ENCODE measurements at regions not wholly inside any gene's neighbourhood (a gene's known extent, or its start where the extent isn't known, plus 50 kb on each side); places are given as distances from the start of the nearest gene placed in this dataset.

DNA sequence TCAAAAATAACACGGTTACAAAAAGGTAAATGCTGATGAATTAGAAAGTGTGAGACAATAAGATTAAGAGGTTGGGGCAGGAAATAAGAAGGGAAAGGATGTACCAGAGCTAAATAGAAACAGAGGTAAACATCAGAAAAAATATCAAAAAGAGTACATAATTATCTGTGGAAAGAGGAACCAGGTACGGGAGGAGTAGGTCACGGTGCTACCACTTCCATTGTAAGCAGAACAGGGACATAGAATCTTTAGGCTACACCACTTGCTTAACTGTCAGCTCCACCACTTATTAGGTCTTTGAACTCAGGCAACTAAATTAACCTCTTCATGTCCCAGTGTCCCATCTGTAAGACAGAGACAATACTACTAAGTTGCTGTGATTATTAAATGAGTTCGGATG is 350.3 kb downstream of the LRATD1 start:
- TF ChIP-seq, protein P1, sequence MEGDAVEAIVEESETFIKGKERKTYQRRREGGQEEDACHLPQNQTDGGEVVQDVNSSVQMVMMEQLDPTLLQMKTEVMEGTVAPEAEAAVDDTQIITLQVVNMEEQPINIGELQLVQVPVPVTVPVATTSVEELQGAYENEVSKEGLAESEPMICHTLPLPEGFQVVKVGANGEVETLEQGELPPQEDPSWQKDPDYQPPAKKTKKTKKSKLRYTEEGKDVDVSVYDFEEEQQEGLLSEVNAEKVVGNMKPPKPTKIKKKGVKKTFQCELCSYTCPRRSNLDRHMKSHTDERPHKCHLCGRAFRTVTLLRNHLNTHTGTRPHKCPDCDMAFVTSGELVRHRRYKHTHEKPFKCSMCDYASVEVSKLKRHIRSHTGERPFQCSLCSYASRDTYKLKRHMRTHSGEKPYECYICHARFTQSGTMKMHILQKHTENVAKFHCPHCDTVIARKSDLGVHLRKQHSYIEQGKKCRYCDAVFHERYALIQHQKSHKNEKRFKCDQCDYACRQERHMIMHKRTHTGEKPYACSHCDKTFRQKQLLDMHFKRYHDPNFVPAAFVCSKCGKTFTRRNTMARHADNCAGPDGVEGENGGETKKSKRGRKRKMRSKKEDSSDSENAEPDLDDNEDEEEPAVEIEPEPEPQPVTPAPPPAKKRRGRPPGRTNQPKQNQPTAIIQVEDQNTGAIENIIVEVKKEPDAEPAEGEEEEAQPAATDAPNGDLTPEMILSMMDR (IDR thresholded peaks at IDR 0.05 in 8 of 11, conservative IDR thresholded peaks at IDR 0.05 in 3 of 11), result no peak
- TF ChIP-seq POLR2A (IDR thresholded peaks at IDR 0.05), result no peak
